G401 (cell line): ENCODE measurements at regions not wholly inside any gene's neighbourhood (a gene's known extent, or its start where the extent isn't known, plus 50 kb on each side); places are given as distances from the start of the nearest gene placed in this dataset.
A peak's percentile ranks its signal among the peaks of the same experiment; 100 is the strongest.
"Not testable (repeated sequence)": the region's sequence is repeated elsewhere in the genome, so short reads cannot be mapped to it uniquely, and the experiment has no call there.

Source experiments
- DNase-seq: peaks from one replicate; pipeline ENCODE4 v3.0.0-alpha.2; 2015; ENCODE audit warnings: low spot score
- in situ Hi-C: cut with HindIII; loops from 2 replicates; pipeline ENCODE4 v1.10.0; 2016; ENCODE audit warnings: low sequenced_read_pairs, mixed read lengths

- in situ Hi-C loops, DNase-seq: not testable (repeated sequence)
These were observed 279.9 kb downstream of the PLS3 start for GRCh38 chrX:115840729-115841409.

DNA sequence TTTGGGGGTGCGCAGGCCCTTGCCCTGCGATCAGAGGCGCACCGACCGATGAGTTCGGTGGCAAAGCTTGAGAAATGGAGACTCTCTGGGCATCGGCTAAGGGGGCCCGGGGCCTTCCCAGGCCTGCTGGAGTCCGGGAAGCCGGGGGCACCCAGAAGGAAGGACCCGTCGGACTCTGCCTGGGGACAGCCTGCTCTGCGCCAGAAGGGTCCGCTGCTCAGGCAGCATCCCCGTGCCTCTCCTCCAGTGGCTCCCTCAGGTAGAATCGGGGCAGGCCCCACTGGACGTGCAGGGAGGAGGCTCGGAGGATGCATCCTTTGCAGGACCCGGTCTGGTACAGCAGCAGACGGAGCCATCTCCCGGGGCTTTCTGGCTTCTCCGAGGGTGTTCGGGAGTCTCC, 290.0 kb downstream of the PLS3 start:
- in situ Hi-C loops = not testable (repeated sequence)

DNA sequence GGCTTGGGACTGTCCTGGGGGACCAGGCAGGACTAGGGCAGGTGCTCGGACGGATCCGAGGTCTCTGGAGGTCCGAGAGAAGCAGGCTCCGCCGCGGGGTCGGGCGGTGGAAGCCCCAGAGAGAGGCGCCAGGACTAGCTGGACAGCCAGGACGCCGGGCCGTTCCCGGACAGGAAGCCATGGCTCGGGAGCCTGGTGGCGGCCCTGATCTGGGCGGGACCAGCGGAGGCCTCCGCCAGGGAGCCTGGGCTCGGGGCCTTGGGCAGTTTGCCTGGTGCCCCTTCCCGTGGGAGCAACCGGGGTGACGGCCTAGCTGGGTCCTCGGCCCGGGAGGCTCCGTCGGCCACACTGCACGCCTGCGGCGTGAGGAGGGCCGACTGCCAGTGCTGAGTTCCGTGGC, 292.3 kb downstream of the PLS3 start:
- in situ Hi-C loops, DNase-seq: not testable (repeated sequence)

More for the DNA sequence above, 290.0 kb downstream of the PLS3 start:
- not testable (repeated sequence) for DNase-seq

DNA sequence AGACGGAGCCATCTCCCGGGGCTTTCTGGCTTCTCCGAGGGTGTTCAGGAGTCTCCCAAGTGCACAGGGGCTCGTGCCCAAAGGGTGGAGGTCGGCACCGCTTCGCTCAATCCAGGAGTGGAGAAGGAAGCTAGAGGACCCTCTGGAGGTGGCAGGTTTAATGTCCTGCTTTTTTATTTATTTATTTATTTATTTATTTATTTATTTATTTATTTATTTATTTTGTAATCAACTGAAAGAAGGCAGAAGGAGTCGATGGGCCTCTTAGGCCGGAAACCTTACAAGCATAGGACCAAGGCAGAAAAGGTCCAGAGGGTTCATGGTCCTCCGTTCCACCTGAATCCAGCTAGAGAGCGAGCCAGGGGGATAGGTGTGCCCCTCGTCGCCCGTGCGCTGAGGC, 289.4 kb upstream of the AGTR2 start:
- DNase-seq, in situ Hi-C loops: not testable (repeated sequence)

DNA sequence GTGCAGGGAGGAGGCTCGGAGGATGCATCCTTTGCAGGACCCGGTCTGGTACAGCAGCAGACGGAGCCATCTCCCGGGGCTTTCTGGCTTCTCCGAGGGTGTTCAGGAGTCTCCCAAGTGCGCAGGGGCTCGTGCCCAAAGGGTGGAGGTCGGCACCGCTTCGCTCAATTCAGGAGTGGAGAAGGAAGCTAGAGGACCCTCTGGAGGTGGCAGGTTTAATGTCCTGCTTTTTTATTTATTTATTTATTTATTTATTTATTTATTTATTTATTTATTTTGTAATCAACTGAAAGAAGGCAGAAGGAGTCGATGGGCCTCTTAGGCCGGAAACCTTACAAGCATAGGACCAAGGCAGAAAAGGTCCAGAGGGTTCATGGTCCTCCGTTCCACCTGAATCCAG, 286.4 kb upstream of the AGTR2 start:
- in situ Hi-C loops, DNase-seq: not testable (repeated sequence)

DNA sequence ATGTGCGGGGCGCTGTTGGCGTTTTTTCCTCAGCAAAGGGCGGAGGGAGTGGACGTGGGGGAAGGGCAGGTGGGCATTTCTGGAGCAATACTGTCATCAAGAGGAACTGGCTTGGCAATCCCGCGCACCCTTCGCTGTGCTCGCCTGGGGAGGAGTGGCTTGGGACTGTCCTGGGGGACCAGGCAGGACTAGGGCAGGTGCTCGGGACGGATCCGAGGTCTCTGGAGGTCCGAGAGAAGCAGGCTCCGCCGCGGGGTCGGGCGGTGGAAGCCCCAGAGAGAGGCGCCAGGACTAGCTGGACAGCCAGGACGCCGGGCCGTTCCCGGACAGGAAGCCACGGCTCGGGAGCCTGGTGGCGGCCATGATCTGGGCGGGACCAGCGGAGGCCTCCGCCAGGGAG, 282.5 kb upstream of the AGTR2 start:
- in situ Hi-C loops = not testable (repeated sequence)

DNA sequence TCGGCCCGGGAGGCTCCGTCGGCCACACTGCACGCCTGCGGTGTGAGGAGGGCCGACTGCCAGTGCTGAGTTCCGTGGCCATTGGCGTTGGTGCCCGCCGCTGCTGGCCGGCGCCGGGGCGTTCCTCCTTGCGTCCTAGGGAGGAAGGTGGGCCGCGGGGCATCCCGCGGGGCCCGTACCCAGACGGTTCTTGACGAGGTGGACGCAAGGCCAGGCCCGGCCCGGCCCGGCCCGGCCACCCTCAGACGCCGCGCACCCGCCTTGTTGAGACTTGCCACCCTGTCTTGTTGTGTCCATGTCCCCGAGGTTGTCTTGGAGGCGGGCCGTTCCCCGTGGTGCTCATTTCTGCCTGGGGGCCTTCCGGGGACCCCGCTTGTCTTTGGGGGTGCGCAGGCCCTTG, 282.0 kb upstream of the AGTR2 start:
- in situ Hi-C loops, DNase-seq: not testable (repeated sequence)

More for the DNA sequence above, 282.5 kb upstream of the AGTR2 start:
- DNase-seq = not testable (repeated sequence)

GRCh38 chrX:115889121-115889890, 281.2 kb upstream of the AGTR2 start:
- in situ Hi-C loops = no loop called here
- no peak for DNase-seq

DNA sequence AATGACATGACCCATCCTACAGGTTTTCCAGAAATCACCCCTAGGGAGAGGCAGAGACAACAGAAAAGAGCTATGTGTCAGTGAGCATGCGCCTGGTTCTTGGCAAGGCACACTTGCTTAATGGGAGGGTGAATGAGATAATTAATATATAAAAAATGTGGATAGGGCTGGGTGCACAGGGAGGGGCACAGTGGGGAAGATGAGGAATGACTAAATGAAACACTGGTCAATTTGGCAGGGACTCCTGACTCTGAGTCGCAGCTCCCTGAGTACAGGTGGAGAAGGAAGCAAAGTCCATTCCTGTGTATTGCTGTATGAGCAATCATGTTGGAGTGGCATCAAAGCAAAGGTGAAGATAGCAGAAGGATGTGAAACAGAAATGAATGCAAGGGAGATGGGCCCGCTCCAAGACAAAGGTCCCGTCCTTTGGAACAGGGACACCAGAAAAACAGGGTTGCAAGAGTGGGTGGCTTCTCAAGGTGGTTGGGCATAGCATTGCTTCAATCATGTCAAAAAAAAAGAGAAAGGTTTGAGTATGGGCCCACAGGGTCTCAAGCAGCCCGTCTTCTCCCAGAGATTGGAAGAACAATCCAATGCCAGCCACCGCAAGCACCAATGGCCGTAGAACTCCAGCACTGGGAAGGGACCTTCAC, 278.4 kb upstream of the AGTR2 start:
- in situ Hi-C loops = no loop called here
- DNase-seq = peak; percentile 45

DNA sequence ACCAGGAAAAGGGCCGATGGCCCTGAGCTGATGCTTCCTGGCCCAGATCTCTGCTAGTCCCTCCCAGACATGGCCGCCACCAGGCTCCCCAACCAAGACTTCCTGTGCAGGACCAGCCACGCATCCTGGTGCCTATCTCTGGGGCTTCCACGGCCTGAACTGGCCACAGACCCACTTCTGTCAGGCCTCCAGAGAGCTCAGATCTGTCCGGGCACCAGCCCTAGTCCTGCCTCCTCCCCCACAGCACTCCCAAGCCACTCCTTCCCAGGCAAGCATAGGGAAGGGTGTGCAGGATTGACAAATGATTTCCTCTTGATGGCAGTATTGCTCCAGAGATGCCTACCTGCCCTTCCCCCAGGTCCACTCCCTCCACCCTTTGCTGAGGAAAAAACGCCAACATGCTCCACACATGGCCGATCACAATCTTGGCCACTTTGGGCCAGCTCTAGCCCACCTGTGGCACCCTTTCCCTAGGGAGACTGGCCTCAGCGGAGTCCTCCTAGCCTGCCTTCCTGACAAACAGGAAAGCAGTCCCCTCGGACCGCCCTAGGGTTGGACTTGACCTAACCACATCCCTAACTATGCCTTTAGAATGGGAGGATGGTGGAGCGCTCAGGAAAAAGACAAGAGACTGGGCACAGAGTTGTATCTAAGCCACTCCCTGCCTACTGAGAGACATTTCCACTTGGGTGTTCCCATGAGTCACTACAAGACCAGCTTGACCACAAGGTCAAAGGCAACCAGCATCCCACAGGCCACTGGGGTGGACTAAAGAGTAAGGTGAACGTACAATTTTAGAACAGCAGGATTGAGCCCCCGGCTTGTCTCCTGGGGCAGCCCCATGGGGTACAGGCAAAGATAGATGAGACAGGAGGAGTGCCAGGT, 277.5 kb upstream of the AGTR2 start:
- in situ Hi-C loops = no loop called here
- DNase-seq = peak; percentile 82

DNA sequence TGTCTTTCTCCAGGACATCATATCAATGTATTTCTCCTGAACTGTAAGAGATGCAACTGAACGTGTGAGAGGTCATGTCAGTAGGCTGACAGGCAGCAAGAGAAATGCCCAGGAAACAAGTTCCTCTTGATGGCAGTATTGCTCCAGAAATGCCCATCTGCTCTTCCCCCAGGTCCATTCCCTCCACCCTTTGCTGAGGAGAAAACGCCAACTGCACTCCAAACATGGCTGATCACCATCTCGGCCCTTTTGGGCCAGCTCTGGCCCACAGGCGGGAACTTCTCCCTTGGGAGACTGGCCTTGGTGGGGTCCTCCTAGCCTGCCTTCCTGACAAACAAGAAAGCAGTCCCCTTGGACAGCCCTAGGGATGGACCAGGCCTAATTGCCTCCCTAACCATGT, 276.5 kb upstream of the AGTR2 start:
- DNase-seq = peak; percentile 77
- in situ Hi-C loops = no loop called here

DNA sequence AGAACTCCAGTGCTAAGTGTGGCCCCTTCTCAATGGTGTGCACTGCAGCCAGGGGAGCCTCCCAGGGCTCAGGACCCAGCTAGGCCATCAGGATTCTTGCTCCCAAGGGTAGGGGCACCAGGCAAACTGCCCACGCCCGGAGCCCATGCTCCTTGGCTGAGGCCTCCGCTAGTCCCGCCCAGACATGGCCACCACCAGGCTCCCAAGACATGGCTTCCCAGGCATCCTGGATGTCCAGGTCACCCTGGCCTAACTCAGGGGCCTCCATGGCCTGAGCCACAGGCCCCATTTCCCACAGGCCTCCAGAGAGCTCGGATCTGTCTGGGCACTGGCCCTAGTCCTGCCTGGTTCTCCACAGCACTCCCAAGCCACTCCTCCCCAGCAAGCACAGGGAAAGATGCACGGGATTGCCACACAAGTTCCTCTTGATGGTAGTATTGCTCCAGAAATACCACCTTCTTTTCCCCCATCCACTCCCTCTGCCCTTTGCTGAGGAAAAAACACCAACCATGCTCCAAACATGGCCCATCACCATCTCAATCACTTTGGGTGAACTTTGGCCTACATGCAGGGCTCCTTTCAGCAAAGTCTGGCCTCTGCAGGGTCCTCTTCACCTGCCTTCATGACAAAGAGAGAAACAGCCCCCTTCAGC, 274.7 kb upstream of the AGTR2 start:
- in situ Hi-C loops = no loop called here
- no peak for DNase-seq

- in situ Hi-C loops = no loop called here
These were observed 274.2 kb upstream of the AGTR2 start for GRCh38 chrX:115896362-115896761.

DNA sequence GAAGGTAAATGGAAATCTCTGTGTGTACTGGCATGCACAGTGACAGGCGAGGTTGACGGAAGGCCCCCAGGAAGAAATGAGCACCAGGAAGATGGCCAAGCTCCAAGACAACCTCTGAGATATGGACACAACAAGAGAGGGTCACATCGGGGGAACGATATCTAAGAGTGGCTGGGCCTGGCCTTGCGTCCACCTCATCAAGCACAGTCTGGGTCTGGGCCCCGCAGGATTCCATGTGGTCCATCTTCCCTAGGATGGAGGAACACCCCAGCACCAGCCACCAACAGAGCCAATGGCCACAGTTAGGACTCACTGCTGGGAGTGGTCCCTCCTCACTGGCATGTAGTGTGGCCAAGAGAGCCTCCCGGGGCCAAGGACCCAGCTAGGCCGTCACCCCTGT, 272.6 kb upstream of the AGTR2 start:
- in situ Hi-C loops = no loop called here
- DNase-seq = no peak

More at GRCh38 chrX:115896362-115896761, 274.2 kb upstream of the AGTR2 start:
- DNase-seq = no peak

- in situ Hi-C loops = no loop called here
These were observed 272.1 kb upstream of the AGTR2 start for GRCh38 chrX:115898382-115899001.

DNA sequence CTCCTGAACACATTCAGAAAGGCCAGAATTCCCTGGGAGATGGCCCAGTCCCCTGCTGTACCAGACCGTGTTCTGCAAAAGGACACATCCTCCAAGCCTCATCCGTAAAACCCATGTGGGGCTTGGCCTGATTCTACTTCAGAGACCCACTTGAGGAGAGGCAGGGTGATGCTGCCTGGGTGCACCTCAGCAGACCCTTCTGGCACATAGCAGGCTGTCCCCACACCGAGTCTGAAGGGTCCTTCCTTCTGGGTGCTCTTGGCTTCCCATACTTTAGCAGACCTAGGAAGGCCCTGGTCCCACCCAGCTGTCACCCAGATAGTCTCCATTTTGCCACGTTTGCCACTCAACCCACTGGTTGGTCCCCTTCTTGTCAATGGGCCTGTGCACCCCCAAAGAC, 270.1 kb upstream of the AGTR2 start:
- DNase-seq = no peak
- in situ Hi-C loops = no loop called here

More at GRCh38 chrX:115898382-115899001, 272.1 kb upstream of the AGTR2 start:
- DNase-seq = peak; percentile 87

GRCh38 chrX:115901241-115901640, 269.3 kb upstream of the AGTR2 start:
- DNase-seq = no peak
- in situ Hi-C loops = no loop called here

- in situ Hi-C loops = no loop called here
These were observed 267.5 kb upstream of the AGTR2 start for GRCh38 chrX:115902995-115903394.

More at GRCh38 chrX:115902995-115903394, 267.5 kb upstream of the AGTR2 start:
- no peak for DNase-seq
